D721Med (cell line): ENCODE measurements at regions not wholly inside any gene's neighbourhood (a gene's known extent, or its start where the extent isn't known, plus 50 kb on each side); places are given as distances from the start of the nearest gene placed in this dataset.
A peak's percentile ranks its signal among the peaks of the same experiment; 100 is the strongest.

ENCODE experiments used
- DNase-seq: peaks from one replicate; pipeline ENCODE4 v3.0.0; 2011; ENCODE audit warnings: low spot score; ENCODE audit not compliant: insufficient read length
- FAIRE-seq: peaks from 2 replicates; lab custom pipeline; 2011; peaks lifted over from hg19 to GRCh38; lab: Jason Lieb, UNC
- CTCF ChIP-seq: IDR thresholded peaks from 2 replicates; pipeline ENCODE4 v1.5.1; 2012; ENCODE audit warnings: mild to moderate bottlenecking, control low read depth; ENCODE audit not compliant: insufficient read depth; ENCODE audit errors: missing control alignments

DNA sequence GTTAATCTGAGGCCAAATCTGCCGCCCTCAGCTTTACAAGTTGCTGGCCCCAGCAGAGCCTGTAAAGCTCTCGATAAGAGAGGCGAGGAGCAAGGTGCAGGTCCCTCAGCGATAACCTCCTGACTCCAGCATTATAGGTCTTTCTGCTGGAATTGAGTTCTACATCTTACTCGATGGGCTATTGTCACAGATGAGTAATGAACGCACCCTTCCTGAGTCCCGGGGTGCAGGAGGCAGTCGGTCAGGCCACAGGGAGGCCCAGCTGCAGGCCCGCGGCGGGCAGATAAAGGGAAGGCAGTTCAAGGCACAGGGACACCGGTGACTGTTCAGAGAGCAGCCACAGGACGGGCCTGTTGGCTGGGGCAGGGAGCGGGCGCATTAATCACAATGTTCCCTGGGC lies 157.6 kb upstream of the OBI1 start:
- DNase-seq (no peak), FAIRE-seq (no peak)
- no peak for TF ChIP-seq CTCF

DNA sequence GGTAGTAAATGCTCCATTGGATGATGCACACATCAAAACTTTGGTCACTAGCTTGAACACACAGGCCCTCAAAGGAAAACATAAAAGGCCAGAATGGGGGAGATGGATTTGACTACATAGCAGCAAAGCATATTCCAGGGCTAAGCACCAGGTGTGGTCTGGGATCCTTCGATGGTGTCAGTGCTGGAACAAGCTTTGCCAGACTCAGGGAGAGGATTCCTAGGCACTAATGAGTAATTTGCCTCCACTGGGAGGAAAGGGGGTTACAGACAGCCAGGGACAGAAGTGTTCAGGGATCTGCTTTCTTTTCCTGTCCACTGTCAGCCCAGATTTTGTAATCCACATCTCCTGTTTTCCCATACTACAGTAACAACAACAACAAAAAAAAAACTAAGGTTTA lies 157.2 kb upstream of the OBI1 start:
- no peak for TF ChIP-seq CTCF
- DNase-seq (no peak), FAIRE-seq (no peak)

GRCh38 chr13:78806457-78806856 lies 147.5 kb upstream of the OBI1 start:
- DNase-seq (no peak), FAIRE-seq (no peak)
- peak; percentile 18 for TF ChIP-seq CTCF

DNA sequence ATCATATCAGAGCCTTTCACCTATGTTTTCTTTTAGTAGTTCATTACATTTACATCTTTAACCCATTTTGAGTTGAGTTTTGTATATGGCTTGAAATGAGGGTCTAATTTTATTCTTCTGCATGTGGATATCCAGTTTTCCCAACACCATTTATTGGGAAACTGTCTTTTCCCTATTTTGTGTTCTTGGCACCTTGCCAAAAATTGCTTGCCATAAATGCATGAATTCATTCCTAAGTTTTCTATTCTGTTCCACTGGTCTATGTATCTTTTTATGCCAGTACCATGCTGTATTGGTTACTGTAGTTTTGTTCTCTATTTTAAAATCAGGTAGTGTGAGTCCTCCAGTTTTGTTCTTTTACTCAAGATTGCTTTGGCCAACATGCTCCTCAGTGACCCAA lies 144.0 kb upstream of the OBI1 start:
- DNase-seq, result no peak
- no peak for FAIRE-seq
- no peak for TF ChIP-seq CTCF

DNA sequence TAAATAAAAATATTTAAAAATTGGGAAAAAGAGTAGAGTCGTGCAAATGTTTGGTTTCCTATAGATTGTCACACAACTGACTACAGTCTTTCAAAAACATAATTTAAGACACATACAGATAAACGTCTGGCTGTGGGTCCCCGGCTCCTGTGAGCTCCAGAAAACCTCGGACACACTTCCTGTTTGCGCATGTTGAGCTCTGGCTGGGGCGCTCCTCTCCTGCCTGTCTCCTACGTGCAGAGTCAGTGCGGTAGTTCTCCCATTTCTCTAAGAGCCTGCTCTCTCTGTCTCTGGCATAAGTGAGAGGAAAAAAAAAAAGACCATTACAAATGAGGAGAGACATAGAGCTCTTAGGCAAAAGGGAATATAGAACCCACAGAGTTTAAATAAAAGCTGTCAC lies 128.2 kb upstream of the OBI1 start:
- TF ChIP-seq CTCF, result no peak
- DNase-seq, result no peak
- no peak for FAIRE-seq

GRCh38 chr13:78786459-78786858 lies 127.5 kb upstream of the OBI1 start:
- FAIRE-seq, result no peak
- DNase-seq, result no peak
- no peak for TF ChIP-seq CTCF

DNA sequence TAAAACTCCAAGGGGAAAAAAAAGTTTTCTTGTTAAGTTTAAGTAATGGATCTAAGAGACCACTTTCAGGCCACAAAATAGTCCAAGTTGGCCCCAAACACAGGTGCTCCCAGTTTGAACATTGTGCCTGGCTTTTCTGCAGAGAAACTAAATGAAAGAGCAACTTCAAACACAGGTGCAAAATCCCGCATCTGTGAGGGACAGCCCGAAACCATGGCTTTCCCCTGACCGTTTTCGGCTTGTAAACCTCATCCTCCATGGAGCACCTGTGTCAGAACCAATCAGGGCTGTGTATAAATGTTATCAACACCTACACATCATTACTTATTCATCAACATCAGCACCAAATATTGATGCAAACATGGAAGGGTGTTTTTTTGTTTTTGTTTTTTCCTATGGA lies 126.8 kb upstream of the OBI1 start:
- FAIRE-seq (no peak), DNase-seq (no peak)
- no peak for TF ChIP-seq CTCF
